ENCODE measurements at regions not wholly inside any gene's neighbourhood (a gene's known extent, or its start where the extent isn't known, plus 50 kb on each side); places are given as distances from the start of the nearest gene placed in this dataset.
A peak's percentile ranks its signal among the peaks of the same experiment; 100 is the strongest.
"Not testable (repeated sequence)": the region's sequence is repeated elsewhere in the genome, so short reads cannot be mapped to it uniquely, and the experiment has no call there.

GRCh38 chr7:17043012-17043877 lies 161.5 kb upstream of the AGR3 start:
- Histone ChIP-seq H3K4me1 (peaks cover 45 to 47% of the 10 kb centered on the region in 2 donors), H3K27ac (peak overlapping the region in 1 of 3 donors; percentile 36), H3K4me3 (replicated peaks in 1 of 3) (no peak overlapping the region), H3K27me3 (no peaks in the 10 kb centered on the region), H3K36me3 (no peaks in the 10 kb centered on the region), H3K9me3 (no peaks in the 10 kb centered on the region)
- no peak for TF ChIP-seq CTCF (IDR thresholded peaks at IDR 0.05)
- TF ChIP-seq POLR2A (IDR thresholded peaks at IDR 0.05): no peak
- no peak for DNase-seq
- intact Hi-C loops (cut with DNase I): no loop called here
- 35% methylated on average over 3 of the region's 3 CpGs for WGBS, 2 donors

- peaks cover 34 to 35% of the 10 kb centered on the region in 2 donors for H3K4me1 ChIP-seq
- TF ChIP-seq CTCF (IDR thresholded peaks at IDR 0.05) (no peak), POLR2A (IDR thresholded peaks at IDR 0.05) (no peak)
- H3K36me3 ChIP-seq: no peaks in the 10 kb centered on the region
- DNase-seq: no peak
- no peaks in the 10 kb centered on the region for H3K27me3 ChIP-seq
- WGBS, 2 donors: 80 to 91% methylated on average over 2 of the region's 2 CpGs
- no peaks in the 10 kb centered on the region for H3K9me3 ChIP-seq
- H3K27ac ChIP-seq: no peak overlapping the region
- intact Hi-C loops (cut with DNase I): no loop called here
- H3K4me3 ChIP-seq (replicated peaks in 1 of 3): no peak overlapping the region
Observed at GRCh38 chr7:17044396-17044795, 162.6 kb upstream of the AGR3 start.

GRCh38 chr7:17044861-17045260 lies 163.1 kb upstream of the AGR3 start:
- TF ChIP-seq CTCF (IDR thresholded peaks at IDR 0.05): no peak
- TF ChIP-seq POLR2A (IDR thresholded peaks at IDR 0.05): no peak
- H3K27me3 ChIP-seq: no peaks in the 10 kb centered on the region
- WGBS, 2 donors: 85 to 89% methylated on average over 2 of the region's 2 CpGs
- H3K4me3 ChIP-seq (replicated peaks in 1 of 3): no peak overlapping the region
- no peak overlapping the region for H3K27ac ChIP-seq
- no peak for DNase-seq
- intact Hi-C loops (cut with DNase I): no loop called here
- peaks cover 31% of the 10 kb centered on the region in 2 donors for H3K4me1 ChIP-seq
- no peaks in the 10 kb centered on the region for H3K36me3 ChIP-seq
- H3K9me3 ChIP-seq: no peaks in the 10 kb centered on the region

GRCh38 chr7:17046259-17046658 lies 164.5 kb upstream of the AGR3 start:
- intact Hi-C loops (cut with DNase I): no loop called here
- no peak overlapping the region for H3K4me3 ChIP-seq (replicated peaks in 1 of 3)
- WGBS, 2 donors: 93 to 96% methylated on average over 2 of the region's 2 CpGs
- H3K4me1 ChIP-seq: peaks cover 19 to 21% of the 10 kb centered on the region in 2 donors
- H3K36me3 ChIP-seq: no peaks in the 10 kb centered on the region
- no peak overlapping the region for H3K27ac ChIP-seq
- no peaks in the 10 kb centered on the region for H3K9me3 ChIP-seq
- TF ChIP-seq POLR2A (IDR thresholded peaks at IDR 0.05): no peak
- TF ChIP-seq CTCF (IDR thresholded peaks at IDR 0.05): no peak
- no peaks in the 10 kb centered on the region for H3K27me3 ChIP-seq
- no peak for DNase-seq

- H3K27ac ChIP-seq: no peak overlapping the region
- intact Hi-C loops (cut with DNase I): no loop called here
- H3K9me3 ChIP-seq: no peaks in the 10 kb centered on the region
- no peaks in the 10 kb centered on the region for H3K36me3 ChIP-seq
- TF ChIP-seq CTCF (IDR thresholded peaks at IDR 0.05): no peak
- TF ChIP-seq POLR2A (IDR thresholded peaks at IDR 0.05): no peak
- H3K4me3 ChIP-seq (replicated peaks in 1 of 3): no peak overlapping the region
- no peaks in the 10 kb centered on the region for H3K27me3 ChIP-seq
- H3K4me1 ChIP-seq: peaks cover 16 to 17% of the 10 kb centered on the region in 2 donors
- WGBS, 2 donors: 68 to 78% methylated on average over 6 of the region's 6 CpGs
- DNase-seq: no peak
Observed at GRCh38 chr7:17046666-17047065, 164.9 kb upstream of the AGR3 start.

GRCh38 chr7:17053164-17053563 lies 171.4 kb upstream of the AGR3 start:
- 89 to 95% methylated on average over 8 to 9 of the region's 9 CpGs for WGBS, 2 donors
- H3K4me1 ChIP-seq; H3K27me3 ChIP-seq; H3K4me3 ChIP-seq (replicated peaks in 1 of 3); H3K27ac ChIP-seq; DNase-seq; H3K9me3 ChIP-seq; intact Hi-C loops (cut with DNase I); H3K36me3 ChIP-seq: not testable (repeated sequence)

Measured in thyroid gland (tissue), 4 donors.